ENCODE measurements at regions not wholly inside any gene's neighbourhood (a gene's known extent, or its start where the extent isn't known, plus 50 kb on each side); places are given as distances from the start of the nearest gene placed in this dataset.

GRCh38 chr2:128914320-128914719, 595.7 kb upstream of the HS6ST1 start:
- H3K27ac ChIP-seq (ENCODE audit: control insufficient read depth, insufficient read depth, low read length), result no peak overlapping the region

GRCh38 chr2:128921751-128922150, 603.1 kb upstream of the HS6ST1 start:
- DNase-seq (ENCODE audit: low read depth, low spot score), result no peak

More at GRCh38 chr2:128914320-128914719, 595.7 kb upstream of the HS6ST1 start:
- H3K4me2 ChIP-seq (ENCODE audit: control insufficient read depth, extremely low read depth, insufficient read depth, low read depth, low read length), result no peak overlapping the region
- no peaks in the 10 kb centered on the region for H3K9me3 ChIP-seq (ENCODE audit: control insufficient read depth, low read depth, low read length)
- H2AFZ ChIP-seq (ENCODE audit: control insufficient read depth, low read length), result no peak overlapping the region
- dilution Hi-C loops (cut with MboI; ENCODE audit: extremely low pct_ligation_motif_present, low sequenced_read_pairs), result no loop called here
- DNase-seq (ENCODE audit: low read depth, low spot score) (no peak), FAIRE-seq (no peak)
- H4K20me1 ChIP-seq (ENCODE audit: control insufficient read depth, extremely low read depth, insufficient read depth, low read length), result no peaks in the 10 kb centered on the region
- no peaks in the 10 kb centered on the region for H3K4me1 ChIP-seq (ENCODE audit: control insufficient read depth, extremely low read depth, insufficient read depth, low read length)
- no peaks in the 10 kb centered on the region for H3K9me1 ChIP-seq (ENCODE audit: control insufficient read depth, extremely low read depth, insufficient read depth, low read length)
- H3K4me3 ChIP-seq (ENCODE audit: control insufficient read depth in 2 of 3, extremely low read depth in 1 of 3, insufficient read depth in 2 of 3, low read depth in 1 of 3, low read length in 3 of 3), result no peak overlapping the region
- H3K27me3 ChIP-seq (ENCODE audit: control insufficient read depth, extremely low read depth, insufficient read depth, low read length), result no peaks in the 10 kb centered on the region
- TF ChIP-seq EZH2 (IDR thresholded peaks at IDR 0.05; ENCODE audit: low read length) (no peak), CTCF (optimal IDR thresholded peaks at IDR 0.05 in 1 of 3, IDR thresholded peaks at IDR 0.05 in 1 of 3, conservative IDR thresholded peaks at IDR 0.05 in 1 of 3; ENCODE audit: extremely low read depth in 1 of 3, insufficient read depth in 2 of 3, low read length in 3 of 3) (no peak)
- H3K79me2 ChIP-seq (ENCODE audit: control insufficient read depth, insufficient read depth, low read length), result no peaks in the 10 kb centered on the region
- H3K36me3 ChIP-seq (ENCODE audit: control insufficient read depth in 2 of 2, extremely low read depth in 1 of 2, insufficient read depth in 2 of 2, low read length in 2 of 2), result no peaks in the 10 kb centered on the region
- no peak overlapping the region for H3K9ac ChIP-seq (ENCODE audit: control insufficient read depth, extremely low read depth, insufficient read depth, low read length)

More at GRCh38 chr2:128921751-128922150, 603.1 kb upstream of the HS6ST1 start:
- Histone ChIP-seq H2AFZ (ENCODE audit: control insufficient read depth, low read length) (no peak overlapping the region), H3K4me3 (ENCODE audit: control insufficient read depth in 2 of 3, extremely low read depth in 1 of 3, insufficient read depth in 2 of 3, low read depth in 1 of 3, low read length in 3 of 3) (no peak overlapping the region), H3K36me3 (ENCODE audit: control insufficient read depth in 2 of 2, extremely low read depth in 1 of 2, insufficient read depth in 2 of 2, low read length in 2 of 2) (no peaks in the 10 kb centered on the region), H4K20me1 (ENCODE audit: control insufficient read depth, extremely low read depth, insufficient read depth, low read length) (no peaks in the 10 kb centered on the region), H3K4me2 (ENCODE audit: control insufficient read depth, extremely low read depth, insufficient read depth, low read depth, low read length) (no peak overlapping the region), H3K4me1 (ENCODE audit: control insufficient read depth, extremely low read depth, insufficient read depth, low read length) (no peaks in the 10 kb centered on the region), H3K9me1 (ENCODE audit: control insufficient read depth, extremely low read depth, insufficient read depth, low read length) (no peaks in the 10 kb centered on the region), H3K9ac (ENCODE audit: control insufficient read depth, extremely low read depth, insufficient read depth, low read length) (no peak overlapping the region), H3K27ac (ENCODE audit: control insufficient read depth, insufficient read depth, low read length) (no peak overlapping the region), H3K27me3 (ENCODE audit: control insufficient read depth, extremely low read depth, insufficient read depth, low read length) (no peaks in the 10 kb centered on the region), H3K9me3 (ENCODE audit: control insufficient read depth, low read depth, low read length) (no peaks in the 10 kb centered on the region), H3K79me2 (ENCODE audit: control insufficient read depth, insufficient read depth, low read length) (no peaks in the 10 kb centered on the region)
- no peak for FAIRE-seq
- TF ChIP-seq EZH2 (IDR thresholded peaks at IDR 0.05; ENCODE audit: low read length) (no peak), CTCF (optimal IDR thresholded peaks at IDR 0.05 in 1 of 3, IDR thresholded peaks at IDR 0.05 in 1 of 3, conservative IDR thresholded peaks at IDR 0.05 in 1 of 3; ENCODE audit: extremely low read depth in 1 of 3, insufficient read depth in 2 of 3, low read length in 3 of 3) (no peak)
- dilution Hi-C loops (cut with MboI; ENCODE audit: extremely low pct_ligation_motif_present, low sequenced_read_pairs), result no loop called here
